GM10248 (cell line): ENCODE measurements at regions not wholly inside any gene's neighbourhood (a gene's known extent, or its start where the extent isn't known, plus 50 kb on each side); places are given as distances from the start of the nearest gene placed in this dataset.

Source experiments
- CTCF ChIA-PET: fragments of 300-600 bp; sonication (Branson Sonifier 250); formaldehyde crosslinking; extraction: SDS; loops from one replicate; lab custom pipeline; 2021; ENCODE audit warnings: antibody characterized with exemption; lab: Yijun Ruan, JAX
- POLR2A ChIA-PET: fragments of 350-650 bp; sonication (Branson Sonifier 250); formaldehyde crosslinking; extraction: SDS; loops from one replicate; lab custom pipeline; 2020; ENCODE audit warnings: antibody characterized with exemption; lab: Yijun Ruan, JAX
- DNase-seq: peaks from one replicate; pipeline ENCODE4 v3.0.0; 2012; ENCODE audit errors: extremely low spot score
- TF ChIP-seq, protein P1 (sequence below): IDR thresholded peaks from 2 replicates; pipeline ENCODE4 v1.5.1; 2012; ENCODE audit warnings: mild to moderate bottlenecking, low read depth; ENCODE audit errors: extremely low read depth, missing control alignments, control extremely low read depth

DNA sequence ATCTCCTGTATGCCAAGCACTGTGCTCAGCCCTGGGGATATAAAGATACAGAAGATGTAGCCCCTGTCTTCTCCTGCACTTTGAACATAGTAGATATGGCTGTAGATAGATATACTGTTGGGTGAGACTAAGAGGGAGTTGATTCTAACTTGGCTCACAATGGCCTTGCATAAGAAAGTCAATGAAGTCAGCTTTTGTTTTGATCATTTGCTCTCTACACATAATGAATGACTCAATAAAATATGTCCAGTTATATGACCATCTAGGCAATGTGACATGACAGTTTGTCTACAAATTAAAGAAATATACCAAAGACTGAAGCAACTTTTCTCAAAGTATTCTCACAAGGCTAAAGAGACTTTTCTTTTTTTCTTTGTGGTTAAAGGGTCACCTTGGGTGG, 147.6 kb upstream of the DIPK2B start:
- CTCF ChIA-PET: no interaction called here
- TF ChIP-seq, protein P1, sequence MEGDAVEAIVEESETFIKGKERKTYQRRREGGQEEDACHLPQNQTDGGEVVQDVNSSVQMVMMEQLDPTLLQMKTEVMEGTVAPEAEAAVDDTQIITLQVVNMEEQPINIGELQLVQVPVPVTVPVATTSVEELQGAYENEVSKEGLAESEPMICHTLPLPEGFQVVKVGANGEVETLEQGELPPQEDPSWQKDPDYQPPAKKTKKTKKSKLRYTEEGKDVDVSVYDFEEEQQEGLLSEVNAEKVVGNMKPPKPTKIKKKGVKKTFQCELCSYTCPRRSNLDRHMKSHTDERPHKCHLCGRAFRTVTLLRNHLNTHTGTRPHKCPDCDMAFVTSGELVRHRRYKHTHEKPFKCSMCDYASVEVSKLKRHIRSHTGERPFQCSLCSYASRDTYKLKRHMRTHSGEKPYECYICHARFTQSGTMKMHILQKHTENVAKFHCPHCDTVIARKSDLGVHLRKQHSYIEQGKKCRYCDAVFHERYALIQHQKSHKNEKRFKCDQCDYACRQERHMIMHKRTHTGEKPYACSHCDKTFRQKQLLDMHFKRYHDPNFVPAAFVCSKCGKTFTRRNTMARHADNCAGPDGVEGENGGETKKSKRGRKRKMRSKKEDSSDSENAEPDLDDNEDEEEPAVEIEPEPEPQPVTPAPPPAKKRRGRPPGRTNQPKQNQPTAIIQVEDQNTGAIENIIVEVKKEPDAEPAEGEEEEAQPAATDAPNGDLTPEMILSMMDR: no peak
- DNase-seq: no peak
- POLR2A ChIA-PET: no interaction called here

DNA sequence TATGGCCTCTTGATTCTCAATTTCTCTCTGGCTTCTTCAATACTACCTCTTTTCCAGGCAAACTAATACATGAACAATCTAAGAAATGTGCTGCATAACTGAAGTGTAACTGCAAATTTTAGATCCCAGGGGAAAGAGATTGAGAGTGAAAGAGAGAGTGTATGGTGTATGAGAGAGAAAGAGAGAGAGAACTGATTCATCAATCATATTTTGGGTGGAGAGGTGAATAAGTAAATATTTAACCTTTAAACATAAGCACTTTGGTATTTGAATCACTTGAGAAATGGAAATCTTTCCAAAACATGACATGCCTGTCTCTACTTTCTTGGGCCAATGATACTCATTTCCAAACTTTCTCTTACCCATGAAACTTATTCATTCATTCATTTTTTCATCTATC, 147.2 kb upstream of the DIPK2B start:
- ChIA-PET POLR2A (no interaction called here), CTCF (no interaction called here)
- DNase-seq: no peak
- TF ChIP-seq, protein P1: no peak

DNA sequence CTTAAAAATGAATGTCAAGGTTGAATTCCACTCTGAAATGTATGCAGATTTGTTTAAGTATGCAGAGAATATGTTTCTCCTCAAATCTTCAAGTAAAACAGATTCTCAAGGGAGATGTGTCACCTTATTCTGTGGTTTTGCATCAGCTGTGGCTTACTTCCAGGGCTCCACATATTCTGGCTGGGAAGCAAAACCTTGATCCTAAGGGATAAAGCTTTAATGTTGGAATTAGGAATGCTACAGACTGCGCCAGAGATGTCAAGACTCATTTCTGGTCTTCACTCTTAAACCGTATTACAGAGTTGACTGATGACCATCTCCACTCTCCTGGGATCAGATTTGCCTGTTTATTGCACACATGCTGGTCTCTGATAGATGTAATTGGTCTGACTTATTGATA, 143.9 kb upstream of the DIPK2B start:
- POLR2A ChIA-PET: no interaction called here
- DNase-seq: no peak
- CTCF ChIA-PET: interaction anchor here (1.1 kb wide), 1 partner anchor 910 kb away, joined by 3 read pairs; no protein-coding TSS in a partner anchor
- TF ChIP-seq, protein P1: no peak

DNA sequence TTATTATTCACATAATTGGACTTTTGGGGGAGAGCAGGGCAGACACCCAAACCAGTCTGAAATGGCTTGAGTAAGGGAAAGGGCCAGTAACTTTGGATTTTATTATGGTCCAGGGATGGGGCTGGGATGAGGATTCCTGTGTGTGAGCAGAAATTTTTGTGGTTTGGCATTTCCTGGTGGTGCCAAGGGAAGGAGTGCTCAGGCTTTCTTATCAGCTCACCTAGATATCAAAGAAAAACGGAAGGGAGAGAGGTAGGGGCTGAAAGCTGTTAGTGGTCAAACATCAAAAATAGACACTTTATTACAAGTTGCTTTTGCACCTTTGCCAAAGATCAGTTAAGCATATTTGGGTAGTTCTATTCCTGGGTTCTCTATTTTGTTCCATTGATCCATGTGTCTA, 128.5 kb upstream of the DIPK2B start:
- TF ChIP-seq, protein P1: no peak
- no peak for DNase-seq
- ChIA-PET POLR2A (no interaction called here), CTCF (no interaction called here)

DNA sequence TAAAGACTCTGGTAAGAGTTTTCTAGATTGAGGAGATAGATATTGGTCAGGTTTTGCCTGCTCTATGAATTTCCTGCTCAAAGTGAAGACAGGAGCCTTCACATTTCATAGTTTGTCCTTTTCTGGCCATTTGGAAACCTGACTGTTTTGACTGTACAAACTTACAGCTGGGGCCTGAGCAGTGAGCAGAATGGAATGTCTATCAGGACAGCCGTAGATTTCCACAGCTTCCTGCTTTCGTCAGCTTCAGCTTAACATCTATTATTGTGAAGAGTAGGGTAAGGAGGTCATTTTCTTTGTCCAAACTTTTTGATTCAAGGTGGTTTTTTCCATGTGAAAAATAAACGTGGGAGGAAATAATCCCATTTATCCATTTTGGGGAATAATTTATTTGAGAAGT, 124.3 kb upstream of the DIPK2B start:
- CTCF ChIA-PET: no interaction called here

DNA sequence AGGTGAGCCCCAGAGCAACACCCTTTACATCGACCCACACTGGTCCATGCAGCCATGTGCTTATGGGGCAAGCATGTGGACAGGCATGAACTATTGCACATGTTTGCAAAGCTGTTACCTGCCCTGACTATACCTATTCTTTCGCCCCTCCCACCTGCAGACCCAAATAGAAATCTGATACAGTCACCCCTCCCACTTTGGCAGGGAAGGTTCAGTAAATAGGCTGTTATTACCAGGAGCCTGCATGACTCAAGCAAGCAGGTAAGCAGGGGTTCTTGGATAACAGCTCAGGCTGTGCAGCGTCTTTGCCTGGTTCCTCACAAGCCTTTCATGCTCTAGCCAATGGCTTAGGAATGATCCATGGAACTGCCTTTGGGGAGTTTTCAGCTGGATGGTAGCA, 122.7 kb upstream of the DIPK2B start:
- POLR2A ChIA-PET: no interaction called here
- CTCF ChIA-PET: no interaction called here
- TF ChIP-seq, protein P1: no peak
- no peak for DNase-seq

More for the DNA sequence above, 124.3 kb upstream of the DIPK2B start:
- no peak for DNase-seq
- TF ChIP-seq, protein P1: no peak
- POLR2A ChIA-PET: no interaction called here

DNA sequence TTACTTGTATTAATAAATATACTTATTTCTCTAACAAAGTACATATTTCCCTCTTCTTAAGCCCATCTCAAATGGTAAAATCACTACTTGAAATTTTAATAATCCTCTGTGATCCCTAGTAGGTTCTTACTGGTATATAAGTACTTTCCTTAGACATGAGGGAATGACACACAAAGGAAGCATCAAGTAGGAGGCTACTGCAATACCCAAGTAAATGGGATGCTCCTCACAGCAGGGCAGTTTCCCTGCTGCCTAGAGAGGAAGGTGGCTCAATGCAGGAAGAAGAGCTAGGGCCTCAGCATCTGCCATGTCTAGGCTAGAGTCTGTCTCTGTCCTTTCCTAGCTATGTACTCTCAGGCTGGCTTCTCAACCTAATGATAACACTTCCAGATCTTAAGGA, 122.1 kb upstream of the DIPK2B start:
- POLR2A ChIA-PET: no interaction called here
- CTCF ChIA-PET: no interaction called here
- no peak for DNase-seq
- TF ChIP-seq, protein P1: no peak
